AG04450 (cell line): ENCODE measurements at regions not wholly inside any gene's neighbourhood (a gene's known extent, or its start where the extent isn't known, plus 50 kb on each side); places are given as distances from the start of the nearest gene placed in this dataset.

Experiments used
- CTCF ChIA-PET: fragments of 300-600, 350-600 bp; formaldehyde crosslinking; extraction: SDS; loops from one replicate; lab custom pipeline; 2022; ENCODE audit warnings: antibody characterized with exemption, inconsistent platforms; lab: Charles Lee
- POLR2A ChIA-PET: fragments of 350-600 bp; formaldehyde crosslinking; extraction: SDS; loops from one replicate; lab custom pipeline; 2021; ENCODE audit warnings: antibody characterized with exemption, inconsistent platforms; lab: Yijun Ruan, JAX
- DNase-seq: peaks from one replicate; pipeline ENCODE4 v3.0.0-alpha.2; 2011; ENCODE audit warnings: low read depth, low spot score
- H3K27ac ChIP-seq: one replicate; pipeline ENCODE4 v1.5.1; 2012; ENCODE audit warnings: low read depth, low read length, control low read depth
- H3K27me3 ChIP-seq: one replicate; pipeline ENCODE4 v1.6.0; 2012; ENCODE audit warnings: low read length; ENCODE audit not compliant: control insufficient read depth, insufficient read depth
- H3K4me3 ChIP-seq: 2 replicates; pipeline ENCODE4 v1.5.1; 2011; ENCODE audit warnings: mild to moderate bottlenecking, low read depth, low read length, control low read depth
- H3K9me3 ChIP-seq: 2 replicates; pipeline ENCODE4 v1.5.1; 2012; ENCODE audit warnings: low read length; ENCODE audit not compliant: control insufficient read depth, insufficient read depth
- TF ChIP-seq, protein P1 (sequence below): IDR thresholded peaks from 2 replicates; pipeline ENCODE4 v1.5.1; 2011; ENCODE audit warnings: low read depth, low read length, control low read depth, inconsistent platforms

DNA sequence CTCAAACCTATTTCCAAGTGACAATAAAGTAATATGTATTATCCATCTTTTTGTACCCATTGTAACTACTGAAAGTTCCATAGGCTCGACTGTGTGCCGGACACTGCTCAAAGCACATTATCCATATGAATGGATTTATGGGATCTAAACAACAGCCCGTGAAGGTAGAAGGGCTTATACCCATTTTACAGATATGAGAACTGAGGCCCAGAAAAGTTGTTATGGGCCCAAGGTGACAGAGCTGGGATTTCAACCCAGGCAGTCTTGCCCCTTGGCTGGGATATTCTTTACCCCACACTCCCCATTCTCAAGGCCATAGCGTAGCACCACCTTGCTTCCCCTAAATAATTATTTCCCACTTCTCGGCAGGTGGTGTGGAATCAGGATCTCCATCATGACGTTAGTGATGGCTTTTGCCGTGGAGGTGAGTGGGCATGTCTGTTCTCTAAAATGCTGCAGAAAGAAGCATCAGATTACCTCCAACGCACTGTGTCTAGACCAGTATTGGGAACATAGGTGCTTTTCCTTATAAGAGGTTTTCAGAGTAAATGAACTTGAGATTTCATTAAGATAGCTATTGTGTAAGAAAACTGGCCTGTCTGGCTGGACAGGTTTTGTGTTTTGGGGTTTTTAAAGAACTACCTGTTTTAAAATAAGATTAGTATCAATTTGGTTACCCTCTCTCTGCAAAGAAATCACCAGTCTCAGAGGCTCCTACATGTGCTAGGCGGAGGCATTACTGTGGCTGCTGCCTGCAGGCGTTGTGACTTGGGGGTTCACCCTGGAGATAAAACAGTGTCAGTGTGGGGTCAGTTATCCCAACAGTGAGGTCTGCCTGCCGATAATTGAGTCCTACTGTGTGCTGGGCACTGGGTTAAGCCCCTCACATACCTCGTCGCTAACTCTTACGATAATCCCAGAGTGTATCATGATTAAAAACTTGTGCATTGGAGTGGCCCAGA is 85.1 kb upstream of the SDK1 start:
- Histone ChIP-seq H3K27ac (no peak overlapping the region), H3K27me3 (peaks cover 9% of the 10 kb centered on the region), H3K4me3 (no peak overlapping the region), H3K9me3 (no peaks in the 10 kb centered on the region)
- TF ChIP-seq, protein P1, sequence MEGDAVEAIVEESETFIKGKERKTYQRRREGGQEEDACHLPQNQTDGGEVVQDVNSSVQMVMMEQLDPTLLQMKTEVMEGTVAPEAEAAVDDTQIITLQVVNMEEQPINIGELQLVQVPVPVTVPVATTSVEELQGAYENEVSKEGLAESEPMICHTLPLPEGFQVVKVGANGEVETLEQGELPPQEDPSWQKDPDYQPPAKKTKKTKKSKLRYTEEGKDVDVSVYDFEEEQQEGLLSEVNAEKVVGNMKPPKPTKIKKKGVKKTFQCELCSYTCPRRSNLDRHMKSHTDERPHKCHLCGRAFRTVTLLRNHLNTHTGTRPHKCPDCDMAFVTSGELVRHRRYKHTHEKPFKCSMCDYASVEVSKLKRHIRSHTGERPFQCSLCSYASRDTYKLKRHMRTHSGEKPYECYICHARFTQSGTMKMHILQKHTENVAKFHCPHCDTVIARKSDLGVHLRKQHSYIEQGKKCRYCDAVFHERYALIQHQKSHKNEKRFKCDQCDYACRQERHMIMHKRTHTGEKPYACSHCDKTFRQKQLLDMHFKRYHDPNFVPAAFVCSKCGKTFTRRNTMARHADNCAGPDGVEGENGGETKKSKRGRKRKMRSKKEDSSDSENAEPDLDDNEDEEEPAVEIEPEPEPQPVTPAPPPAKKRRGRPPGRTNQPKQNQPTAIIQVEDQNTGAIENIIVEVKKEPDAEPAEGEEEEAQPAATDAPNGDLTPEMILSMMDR = no peak
- no peak for DNase-seq
- ChIA-PET POLR2A (no interaction called here), CTCF (no interaction called here)

DNA sequence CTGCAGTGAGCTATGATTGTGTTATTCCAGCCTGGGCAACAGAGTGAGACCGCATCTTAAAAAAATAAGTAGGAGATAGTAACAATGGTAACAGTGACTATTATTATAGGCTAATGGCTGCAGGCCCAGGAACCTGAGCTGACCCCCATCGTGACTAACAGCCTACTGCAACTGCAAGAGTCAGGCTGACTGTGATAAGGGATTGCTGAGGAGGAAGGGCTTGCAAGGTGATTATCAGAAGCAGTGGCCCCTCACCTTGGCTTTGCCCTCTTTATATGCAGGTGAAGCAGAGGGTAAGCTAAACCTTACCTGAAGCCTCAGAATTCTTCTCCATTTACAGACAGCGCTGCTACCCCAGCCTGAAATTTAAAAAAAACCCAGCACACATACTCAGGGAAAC is 83.9 kb upstream of the SDK1 start:
- DNase-seq = no peak
- H3K9me3 ChIP-seq = no peaks in the 10 kb centered on the region
- H3K27me3 ChIP-seq = peaks cover 9% of the 10 kb centered on the region
- H3K4me3 ChIP-seq = no peak overlapping the region
- peak overlapping the region; percentile 11 for H3K27ac ChIP-seq
- TF ChIP-seq, protein P1 = no peak
- POLR2A ChIA-PET = no interaction called here
- CTCF ChIA-PET = no interaction called here

DNA sequence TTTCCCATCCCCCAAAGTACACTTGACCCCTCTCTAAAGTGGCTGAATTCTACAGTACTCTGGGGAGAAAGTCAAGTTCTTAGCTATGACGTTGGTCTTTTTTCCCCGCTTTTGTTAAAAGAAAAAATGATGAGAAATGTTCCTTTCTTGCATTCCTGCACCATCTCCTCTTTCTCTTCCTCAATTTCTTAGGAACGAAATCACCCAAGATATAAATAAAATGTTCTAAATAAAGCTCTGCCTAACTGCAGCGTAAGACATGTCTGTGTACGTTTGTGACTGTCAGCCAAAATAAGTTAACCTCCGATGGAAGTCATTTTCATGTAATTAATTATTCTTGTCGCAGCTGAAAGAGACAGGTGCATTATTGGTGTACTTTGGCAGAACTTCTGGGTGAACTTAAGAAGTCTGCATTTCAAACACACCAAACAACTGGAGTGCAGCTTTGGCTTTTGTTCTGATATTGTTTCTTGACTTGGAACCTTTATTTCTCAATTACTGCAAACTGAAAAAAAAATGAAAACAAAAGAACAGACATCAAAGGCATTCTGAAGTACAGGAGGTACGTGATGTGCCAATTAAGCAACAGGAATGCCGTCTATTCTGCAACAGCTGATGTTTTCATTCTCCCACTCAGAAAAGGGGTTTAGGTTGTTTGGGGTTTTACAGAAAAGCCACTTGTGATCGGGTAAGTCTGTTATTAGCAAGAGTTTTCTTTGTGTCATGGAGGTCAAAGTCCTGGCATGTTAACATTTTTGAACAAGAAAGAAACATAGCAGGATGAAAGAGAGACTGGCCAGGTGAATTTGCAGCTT is 82.4 kb upstream of the SDK1 start:
- TF ChIP-seq, protein P1 = no peak
- Histone ChIP-seq H3K27ac (no peak overlapping the region), H3K4me3 (no peak overlapping the region), H3K27me3 (peaks cover 9% of the 10 kb centered on the region), H3K9me3 (no peaks in the 10 kb centered on the region)
- CTCF ChIA-PET = interaction anchor here (1.7 kb wide), 1 partner anchor 18 kb away, joined by 6 read pairs; no protein-coding TSS in a partner anchor
- DNase-seq = no peak
- POLR2A ChIA-PET = no interaction called here

DNA sequence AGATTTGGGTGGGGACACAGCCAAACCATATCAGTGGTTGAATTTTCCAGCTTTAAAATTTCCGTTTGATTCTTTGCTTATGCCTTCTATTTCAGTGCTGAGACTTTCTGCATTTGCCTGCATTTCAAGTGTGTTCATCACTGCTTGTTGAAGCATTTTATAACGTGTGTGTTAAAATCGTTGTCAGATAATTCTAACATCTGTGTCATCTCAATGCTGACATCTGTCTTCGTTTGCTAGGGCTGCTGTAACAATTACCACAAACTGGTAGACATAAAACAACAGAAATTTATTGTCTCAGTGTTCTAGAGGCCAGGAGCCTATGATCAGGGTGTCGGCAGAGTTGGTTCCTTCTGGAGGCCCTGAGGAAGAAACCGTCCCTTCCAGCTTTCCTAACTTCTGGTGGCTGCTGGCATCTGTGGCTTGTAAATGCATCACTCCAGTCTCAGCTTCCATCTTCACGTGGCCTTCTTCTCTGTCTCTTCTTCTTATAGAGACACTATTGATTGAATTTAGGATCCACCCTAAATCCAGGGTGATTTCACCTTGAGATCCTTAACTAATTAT is 71.1 kb upstream of the SDK1 start:
- Histone ChIP-seq H3K9me3 (peaks cover 4% of the 10 kb centered on the region), H3K4me3 (no peak overlapping the region), H3K27ac (no peak overlapping the region), H3K27me3 (peaks cover 13% of the 10 kb centered on the region)
- ChIA-PET POLR2A (no interaction called here), CTCF (no interaction called here)
- DNase-seq = no peak
- TF ChIP-seq, protein P1 = no peak
